GM12874 (cell line): ENCODE measurements at regions not wholly inside any gene's neighbourhood (a gene's known extent, or its start where the extent isn't known, plus 50 kb on each side); places are given as distances from the start of the nearest gene placed in this dataset.

ENCODE experiments used
- TF ChIP-seq, protein P1 (sequence below): IDR thresholded peaks from 2 replicates; pipeline ENCODE4 v1.5.1; 2011; ENCODE audit warnings: low read depth, mild to moderate bottlenecking, control low read depth, low read length, moderate library complexity; ENCODE audit not compliant: insufficient read depth

DNA sequence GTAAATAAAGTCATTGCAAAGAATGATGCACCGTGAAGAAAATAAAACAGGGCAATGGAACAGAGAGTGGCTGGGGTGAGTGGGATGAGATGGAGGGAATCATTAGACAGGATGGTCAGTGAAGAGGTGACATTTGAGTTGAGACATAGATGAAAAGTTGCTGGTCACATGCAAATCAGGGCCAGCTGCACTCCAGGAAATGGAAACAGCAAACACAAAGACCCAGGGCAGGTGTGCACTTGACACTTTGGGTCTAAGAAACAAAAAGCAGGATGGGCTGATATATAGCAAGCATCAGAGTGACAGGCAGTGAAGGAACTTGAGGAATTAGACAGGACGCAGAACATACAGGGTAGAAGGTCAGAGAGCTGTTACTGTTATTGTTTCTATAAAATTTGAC lies 171.5 kb upstream of the RIPOR2 start:
- TF ChIP-seq, protein P1, sequence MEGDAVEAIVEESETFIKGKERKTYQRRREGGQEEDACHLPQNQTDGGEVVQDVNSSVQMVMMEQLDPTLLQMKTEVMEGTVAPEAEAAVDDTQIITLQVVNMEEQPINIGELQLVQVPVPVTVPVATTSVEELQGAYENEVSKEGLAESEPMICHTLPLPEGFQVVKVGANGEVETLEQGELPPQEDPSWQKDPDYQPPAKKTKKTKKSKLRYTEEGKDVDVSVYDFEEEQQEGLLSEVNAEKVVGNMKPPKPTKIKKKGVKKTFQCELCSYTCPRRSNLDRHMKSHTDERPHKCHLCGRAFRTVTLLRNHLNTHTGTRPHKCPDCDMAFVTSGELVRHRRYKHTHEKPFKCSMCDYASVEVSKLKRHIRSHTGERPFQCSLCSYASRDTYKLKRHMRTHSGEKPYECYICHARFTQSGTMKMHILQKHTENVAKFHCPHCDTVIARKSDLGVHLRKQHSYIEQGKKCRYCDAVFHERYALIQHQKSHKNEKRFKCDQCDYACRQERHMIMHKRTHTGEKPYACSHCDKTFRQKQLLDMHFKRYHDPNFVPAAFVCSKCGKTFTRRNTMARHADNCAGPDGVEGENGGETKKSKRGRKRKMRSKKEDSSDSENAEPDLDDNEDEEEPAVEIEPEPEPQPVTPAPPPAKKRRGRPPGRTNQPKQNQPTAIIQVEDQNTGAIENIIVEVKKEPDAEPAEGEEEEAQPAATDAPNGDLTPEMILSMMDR, result no peak

DNA sequence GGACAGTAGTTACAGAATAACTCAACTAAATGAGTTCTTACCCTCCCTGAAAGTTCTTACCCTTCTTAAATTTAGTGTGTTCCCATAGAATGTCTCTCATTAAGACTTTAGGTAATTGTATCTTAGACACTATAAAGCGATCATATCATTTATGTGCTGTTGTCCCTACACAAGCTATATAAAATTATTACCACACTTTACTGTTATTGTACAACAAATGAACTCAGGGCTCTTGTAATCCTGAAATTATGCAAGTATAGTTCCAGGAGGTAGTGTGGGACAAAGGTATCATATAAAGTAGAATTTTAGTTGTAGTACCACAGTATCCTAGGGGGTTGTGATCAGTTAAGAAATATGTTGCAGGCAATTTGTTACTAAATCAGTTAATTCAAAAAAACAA lies 167.4 kb upstream of the CARMIL1 start:
- TF ChIP-seq, protein P1, result no peak

DNA sequence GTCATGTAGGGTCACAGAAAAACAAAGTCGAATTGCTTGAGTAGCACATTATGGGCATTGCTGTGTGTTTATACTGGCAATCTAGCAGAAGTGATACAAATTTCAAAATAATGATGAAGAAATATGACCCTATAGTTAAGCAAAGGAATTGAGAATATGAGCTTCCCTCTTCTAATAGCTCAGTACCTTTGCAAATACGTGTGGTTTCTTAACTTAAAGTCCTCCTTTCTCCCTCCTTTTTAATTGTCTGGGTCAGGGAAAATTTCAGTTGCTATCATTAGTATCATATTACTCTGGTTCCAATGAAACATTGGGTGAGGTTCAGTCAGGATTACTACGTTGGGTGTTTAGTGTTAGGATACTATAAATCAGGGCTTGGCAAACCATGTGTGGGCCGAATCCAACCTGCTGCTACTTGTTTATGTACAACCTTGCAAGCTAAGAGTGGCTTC lies 166.8 kb upstream of the CARMIL1 start:
- TF ChIP-seq, protein P1, result no peak

DNA sequence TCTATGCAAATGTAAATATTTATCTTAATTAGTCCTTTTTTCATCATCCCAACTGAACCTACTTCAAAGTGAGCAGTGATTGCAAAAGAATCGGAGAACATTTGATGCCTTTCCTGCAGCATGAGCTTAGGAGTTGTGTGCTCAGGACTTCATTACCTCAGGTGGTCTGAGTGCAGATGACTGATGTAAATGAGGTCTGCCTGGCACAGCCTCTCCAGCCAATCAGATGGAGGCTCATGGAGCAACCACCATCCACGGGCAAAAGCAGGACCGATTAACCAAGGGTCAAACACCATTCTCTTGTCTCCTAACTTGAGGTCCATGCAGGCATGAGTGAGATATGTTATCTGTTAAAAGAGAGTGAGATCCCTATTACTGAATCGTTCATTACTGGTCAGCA lies 165.7 kb upstream of the CARMIL1 start:
- TF ChIP-seq, protein P1, result no peak

DNA sequence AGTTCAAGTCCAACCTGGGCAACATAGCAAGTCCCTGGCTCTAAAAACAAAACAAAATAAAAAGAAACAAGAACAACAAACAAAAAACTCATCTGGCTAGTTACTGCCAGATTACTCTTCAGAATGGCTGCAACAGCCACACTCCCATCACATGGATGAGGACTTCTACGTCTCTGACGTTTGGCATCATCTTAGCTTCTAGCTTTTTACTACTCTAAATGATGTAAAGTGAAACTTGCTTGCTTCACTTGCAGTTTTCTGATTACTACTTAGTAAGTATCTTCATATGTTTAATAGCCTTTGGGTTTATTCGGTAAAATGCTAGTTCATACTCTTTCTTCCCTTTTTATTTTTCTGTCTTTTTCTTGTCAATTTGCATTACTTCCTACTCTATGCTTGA lies 161.1 kb upstream of the CARMIL1 start:
- TF ChIP-seq, protein P1, result no peak

DNA sequence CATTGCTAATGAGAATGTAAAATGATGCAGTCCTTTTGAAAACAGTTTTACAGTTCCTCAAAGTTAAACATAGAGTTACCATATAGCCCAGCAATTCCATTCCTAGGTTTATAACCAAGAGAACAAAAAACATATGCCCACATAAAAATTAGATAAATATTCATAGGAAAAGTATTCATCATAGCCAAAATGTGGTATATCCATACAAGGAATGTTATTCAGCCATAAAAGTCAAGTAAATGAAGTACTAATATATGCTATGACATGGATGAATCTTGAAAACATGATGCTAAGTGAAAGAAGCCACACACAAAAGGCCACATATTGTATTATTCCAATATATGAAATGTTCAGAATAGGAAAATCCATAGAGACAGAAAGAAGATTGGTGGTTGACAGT lies 158.0 kb upstream of the CARMIL1 start:
- TF ChIP-seq, protein P1, result no peak

DNA sequence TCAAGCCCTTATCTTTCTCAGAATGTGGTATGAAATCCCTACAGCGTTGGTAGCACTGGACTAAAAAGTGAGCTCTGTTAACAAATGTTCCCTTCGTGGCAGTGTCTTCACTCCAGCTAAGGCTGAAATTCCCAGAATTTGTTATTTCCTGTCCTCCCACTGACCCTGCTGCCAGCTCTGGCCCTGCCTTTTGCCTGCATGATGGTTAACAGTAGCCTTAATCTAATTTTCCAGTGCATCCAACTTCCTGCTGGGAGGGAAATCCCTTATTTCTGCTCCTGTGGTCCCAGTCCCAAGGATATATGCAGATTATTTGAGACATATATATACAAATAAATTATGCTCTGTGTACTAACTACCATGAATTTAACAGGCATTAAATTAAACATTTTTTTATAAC lies 157.2 kb upstream of the CARMIL1 start:
- TF ChIP-seq, protein P1, result no peak
